ENCODE measurements at regions not wholly inside any gene's neighbourhood (a gene's known extent, or its start where the extent isn't known, plus 50 kb on each side); places are given as distances from the start of the nearest gene placed in this dataset.
A peak's percentile ranks its signal among the peaks of the same experiment; 100 is the strongest.

DNA sequence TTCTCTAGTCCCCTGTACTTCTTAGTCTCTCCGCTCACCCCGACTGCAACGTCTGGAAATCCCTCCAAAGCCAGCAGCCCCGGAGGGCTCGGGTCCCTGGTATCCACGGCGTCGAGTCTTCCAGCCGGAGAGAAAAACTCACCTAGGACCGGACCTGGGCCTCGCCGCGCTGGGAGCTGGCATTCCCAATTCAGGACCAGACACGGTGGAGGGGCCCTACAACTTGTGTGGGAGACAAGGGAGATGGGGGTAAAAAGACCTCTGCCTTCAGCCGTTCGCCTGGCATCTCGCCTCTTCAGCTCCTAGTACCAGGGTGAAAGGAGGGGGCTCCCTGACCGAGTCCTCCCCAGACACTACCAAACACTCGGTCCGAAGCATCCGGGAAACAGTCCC, 64.3 kb downstream of the GPX5 start:
- H3K36me3 Mint-ChIP-seq (ENCODE audit: low read depth, unreplicated experiment), result no peaks in the 10 kb centered on the region
- Histone ChIP-seq H3K9me3 (ENCODE audit: insufficient read depth, low read depth, low read length) (no peaks in the 10 kb centered on the region), H3K79me2 (ENCODE audit: insufficient read depth, low read length) (no peaks in the 10 kb centered on the region), H3K36me3 (ENCODE audit: insufficient read depth, low read length) (no peaks in the 10 kb centered on the region), H3K9ac (ENCODE audit: low read length) (peak overlapping the region; percentile 54), H3K27ac (ENCODE audit: low read depth, low read length) (peak overlapping the region; percentile 19), H4K20me1 (ENCODE audit: insufficient read depth, low read length) (no peaks in the 10 kb centered on the region), H3K27me3 (ENCODE audit: insufficient read depth, low read length) (peaks cover 8% of the 10 kb centered on the region), H3K4me3 (ENCODE audit: insufficient read depth, low read depth, low read length) (peak overlapping the region; percentile 45), H2AFZ (ENCODE audit: low read depth, low read length) (peak overlapping the region; percentile 62), H3K4me2 (ENCODE audit: low read length) (peak overlapping the region; percentile 81), H3K4me1 (ENCODE audit: insufficient read depth, low read length) (peaks cover 20% of the 10 kb centered on the region)
- H3K27ac Mint-ChIP-seq (ENCODE audit: unreplicated experiment), result peak overlapping the region; percentile 60
- DNase-seq (ENCODE audit: low read depth), result no peak
- peaks cover 8% of the 10 kb centered on the region for H3K27me3 Mint-ChIP-seq (ENCODE audit: low read depth, unreplicated experiment)
- H3K4me3 Mint-ChIP-seq (ENCODE audit: unreplicated experiment), result peak overlapping the region; percentile 77
- TF ChIP-seq EZH2 (IDR thresholded peaks at IDR 0.05; ENCODE audit: insufficient read depth, low read length), result no peak
- TF ChIP-seq, protein P1, sequence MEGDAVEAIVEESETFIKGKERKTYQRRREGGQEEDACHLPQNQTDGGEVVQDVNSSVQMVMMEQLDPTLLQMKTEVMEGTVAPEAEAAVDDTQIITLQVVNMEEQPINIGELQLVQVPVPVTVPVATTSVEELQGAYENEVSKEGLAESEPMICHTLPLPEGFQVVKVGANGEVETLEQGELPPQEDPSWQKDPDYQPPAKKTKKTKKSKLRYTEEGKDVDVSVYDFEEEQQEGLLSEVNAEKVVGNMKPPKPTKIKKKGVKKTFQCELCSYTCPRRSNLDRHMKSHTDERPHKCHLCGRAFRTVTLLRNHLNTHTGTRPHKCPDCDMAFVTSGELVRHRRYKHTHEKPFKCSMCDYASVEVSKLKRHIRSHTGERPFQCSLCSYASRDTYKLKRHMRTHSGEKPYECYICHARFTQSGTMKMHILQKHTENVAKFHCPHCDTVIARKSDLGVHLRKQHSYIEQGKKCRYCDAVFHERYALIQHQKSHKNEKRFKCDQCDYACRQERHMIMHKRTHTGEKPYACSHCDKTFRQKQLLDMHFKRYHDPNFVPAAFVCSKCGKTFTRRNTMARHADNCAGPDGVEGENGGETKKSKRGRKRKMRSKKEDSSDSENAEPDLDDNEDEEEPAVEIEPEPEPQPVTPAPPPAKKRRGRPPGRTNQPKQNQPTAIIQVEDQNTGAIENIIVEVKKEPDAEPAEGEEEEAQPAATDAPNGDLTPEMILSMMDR (IDR thresholded peaks at IDR 0.05; ENCODE audit: insufficient read depth, low read depth, low read length), result no peak
- no peak for FAIRE-seq
- H3K4me1 Mint-ChIP-seq (ENCODE audit: low read depth, unreplicated experiment), result peaks cover 13% of the 10 kb centered on the region
- H3K9me3 Mint-ChIP-seq (ENCODE audit: unreplicated experiment), result no peaks in the 10 kb centered on the region

DNA sequence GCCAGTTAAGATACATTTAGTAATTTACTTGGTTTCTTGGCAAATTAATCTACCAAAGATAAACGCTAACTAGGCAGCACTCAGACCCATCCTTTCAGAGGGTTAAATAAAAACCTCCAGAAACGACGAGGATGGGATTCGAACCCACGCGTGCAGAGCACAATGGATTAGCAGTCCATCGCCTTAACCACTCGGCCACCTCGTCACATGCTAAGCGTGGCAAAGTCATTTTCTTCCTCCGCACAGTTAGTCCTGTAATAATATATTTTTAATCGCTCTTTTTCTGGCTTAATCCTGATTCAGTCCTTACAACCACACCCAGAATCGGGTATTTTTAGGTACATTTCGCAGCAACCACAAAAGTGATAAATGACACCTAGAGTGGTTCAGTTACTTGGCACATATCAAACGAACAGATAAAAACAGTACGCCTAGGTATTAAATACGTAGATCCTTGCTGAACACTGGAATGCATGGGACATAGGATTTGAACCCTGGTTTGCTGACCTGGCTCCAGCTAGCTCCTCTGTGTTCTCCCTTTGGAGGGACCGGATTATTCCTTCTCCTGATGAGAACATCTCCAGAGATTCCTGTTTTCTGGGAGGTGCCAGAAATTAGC, 71.6 kb downstream of the GPX5 start:
- Histone ChIP-seq H3K27ac (ENCODE audit: low read depth, low read length) (no peak overlapping the region), H3K4me3 (ENCODE audit: insufficient read depth, low read depth, low read length) (peak overlapping the region; percentile 59), H3K4me2 (ENCODE audit: low read length) (peak overlapping the region; percentile 78), H3K9ac (ENCODE audit: low read length) (peak overlapping the region; percentile 37), H2AFZ (ENCODE audit: low read depth, low read length) (peak overlapping the region; percentile 43), H3K9me3 (ENCODE audit: insufficient read depth, low read depth, low read length) (no peaks in the 10 kb centered on the region), H4K20me1 (ENCODE audit: insufficient read depth, low read length) (no peaks in the 10 kb centered on the region), H3K79me2 (ENCODE audit: insufficient read depth, low read length) (no peaks in the 10 kb centered on the region), H3K27me3 (ENCODE audit: insufficient read depth, low read length) (peaks cover 2% of the 10 kb centered on the region), H3K4me1 (ENCODE audit: insufficient read depth, low read length) (no peaks in the 10 kb centered on the region), H3K36me3 (ENCODE audit: insufficient read depth, low read length) (no peaks in the 10 kb centered on the region)
- TF ChIP-seq EZH2 (IDR thresholded peaks at IDR 0.05; ENCODE audit: insufficient read depth, low read length), result no peak
- TF ChIP-seq, protein P1 (IDR thresholded peaks at IDR 0.05; ENCODE audit: insufficient read depth, low read depth, low read length), result no peak
- H3K4me1 Mint-ChIP-seq (ENCODE audit: low read depth, unreplicated experiment), result no peaks in the 10 kb centered on the region
- peak; percentile 46 for DNase-seq (ENCODE audit: low read depth)
- H3K27ac Mint-ChIP-seq (ENCODE audit: unreplicated experiment), result peak overlapping the region; percentile 82
- no peaks in the 10 kb centered on the region for H3K27me3 Mint-ChIP-seq (ENCODE audit: low read depth, unreplicated experiment)
- FAIRE-seq, result no peak
- H3K9me3 Mint-ChIP-seq (ENCODE audit: unreplicated experiment), result no peaks in the 10 kb centered on the region
- peak overlapping the region; percentile 86 for H3K4me3 Mint-ChIP-seq (ENCODE audit: unreplicated experiment)
- H3K36me3 Mint-ChIP-seq (ENCODE audit: low read depth, unreplicated experiment), result no peaks in the 10 kb centered on the region
